GF-D8 (cell line): ENCODE measurements at regions not wholly inside any gene's neighbourhood (a gene's known extent, or its start where the extent isn't known, plus 50 kb on each side); places are given as distances from the start of the nearest gene placed in this dataset.
"Not testable (repeated sequence)": the region's sequence is repeated elsewhere in the genome, so short reads cannot be mapped to it uniquely, and the experiment has no call there.

ENCODE experiments used
- DNase-seq: peaks from one replicate; lab custom pipeline; 2025; lab: John Stamatoyannopoulos, UW

- no peak for DNase-seq
Measured at GRCh38 chr3:154973851-154974250, 106.3 kb upstream of the MME start.

DNA sequence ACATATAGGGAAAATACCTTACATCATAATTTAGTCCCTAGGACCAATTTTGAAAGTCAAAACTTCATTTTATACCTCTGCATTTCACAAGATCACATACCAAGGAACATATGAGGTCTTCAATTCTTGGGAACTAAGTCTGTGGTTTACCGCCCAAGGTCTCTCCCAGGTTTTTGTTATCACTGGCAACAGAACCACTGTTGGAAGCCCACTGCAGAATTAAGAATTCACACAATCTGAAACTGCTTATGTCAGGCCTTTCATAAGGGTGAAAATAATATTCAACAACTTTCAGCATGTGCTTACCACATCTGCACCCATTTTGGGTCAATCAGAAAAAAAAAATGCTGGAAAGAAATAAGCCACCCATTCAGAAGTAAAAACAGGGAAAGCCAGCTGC, 107.2 kb upstream of the MME start:
- no peak for DNase-seq

- no peak for DNase-seq
Measured at GRCh38 chr3:154971771-154972326, 108.3 kb upstream of the MME start.

- DNase-seq: no peak
Measured at GRCh38 chr3:154971341-154971740, 108.8 kb upstream of the MME start.

GRCh38 chr3:154970797-154971196, 109.3 kb upstream of the MME start:
- no peak for DNase-seq

DNA sequence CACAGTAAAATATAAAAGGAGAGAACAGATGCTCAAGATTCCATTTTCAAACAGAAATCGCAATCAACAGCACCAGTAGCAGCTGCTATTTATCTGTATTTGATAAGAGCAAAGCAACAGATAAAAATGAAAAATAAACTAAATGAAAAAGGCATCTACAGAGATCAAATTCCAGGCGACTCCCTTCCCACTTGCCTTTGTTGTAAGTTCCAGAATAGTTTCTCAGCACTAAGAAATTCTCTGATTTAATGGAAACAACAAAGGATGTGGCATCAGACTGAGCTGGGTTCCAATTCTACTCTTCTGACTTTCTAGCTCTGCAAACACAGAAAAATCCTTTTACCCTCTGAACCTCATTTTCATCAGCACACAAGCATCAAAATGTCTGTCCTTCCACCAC, 110.8 kb upstream of the MME start:
- no peak for DNase-seq

- DNase-seq: no peak
Measured at GRCh38 chr3:154967090-154967489, 113.0 kb upstream of the MME start.

DNA sequence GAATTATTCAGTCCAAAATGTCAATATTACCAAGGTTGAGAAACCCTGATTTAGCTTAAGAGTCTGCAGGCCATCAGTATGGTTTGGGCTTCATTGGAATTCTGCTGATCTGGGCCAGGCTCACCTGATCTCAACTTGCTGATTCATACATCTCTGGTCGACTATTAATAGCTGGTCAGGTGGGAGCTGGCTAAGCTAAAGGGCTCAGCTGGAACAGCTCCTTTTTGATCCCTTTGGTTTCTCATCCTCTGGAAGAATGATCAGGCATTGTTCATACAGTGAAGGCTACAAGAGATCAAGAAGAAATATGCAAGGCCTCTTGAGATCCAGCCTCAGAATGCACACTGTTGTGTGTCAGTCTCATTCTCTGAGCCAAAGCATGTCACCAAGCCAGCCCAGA, 123.3 kb upstream of the MME start:
- DNase-seq: no peak

- no peak for DNase-seq
Measured at GRCh38 chr3:154955907-154956533, 124.1 kb upstream of the MME start.

DNA sequence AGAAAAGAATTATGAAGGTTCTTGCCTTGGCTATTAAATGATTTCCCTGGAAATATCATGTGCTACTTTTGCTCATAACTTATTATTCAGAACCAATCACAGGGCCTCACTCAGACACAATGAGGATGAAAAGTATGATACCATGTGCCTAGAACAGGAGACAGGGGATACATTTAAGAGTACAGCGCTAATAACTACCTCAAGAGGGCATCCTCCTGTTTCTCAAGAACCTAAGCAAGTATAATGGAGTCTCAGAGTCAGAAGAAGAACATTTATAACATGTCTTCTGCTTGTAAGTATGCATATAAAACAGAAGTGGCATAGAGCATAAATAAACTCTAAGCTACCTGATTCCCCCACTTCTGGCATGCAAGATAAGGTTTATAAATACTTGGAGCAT, 125.4 kb upstream of the MME start:
- DNase-seq: no peak

DNA sequence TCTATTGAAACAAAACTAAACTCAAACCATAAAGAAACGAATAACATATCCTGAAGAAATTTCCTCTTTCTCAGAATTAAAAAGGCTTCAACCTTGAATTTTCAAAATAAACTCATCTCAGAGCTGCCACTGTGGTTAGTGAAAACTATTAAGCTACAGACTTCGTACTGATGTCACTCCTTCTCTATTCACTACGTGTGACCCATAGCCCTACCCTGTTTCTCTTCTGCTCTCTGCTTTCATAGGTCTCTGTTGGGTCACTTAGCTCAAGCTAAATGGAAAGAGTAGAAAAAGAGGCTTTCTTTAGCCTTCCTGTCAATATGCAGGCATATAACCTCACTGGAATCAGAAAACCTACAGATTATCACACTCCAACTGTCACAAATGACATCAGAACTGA, 126.6 kb upstream of the MME start:
- DNase-seq: no peak

DNA sequence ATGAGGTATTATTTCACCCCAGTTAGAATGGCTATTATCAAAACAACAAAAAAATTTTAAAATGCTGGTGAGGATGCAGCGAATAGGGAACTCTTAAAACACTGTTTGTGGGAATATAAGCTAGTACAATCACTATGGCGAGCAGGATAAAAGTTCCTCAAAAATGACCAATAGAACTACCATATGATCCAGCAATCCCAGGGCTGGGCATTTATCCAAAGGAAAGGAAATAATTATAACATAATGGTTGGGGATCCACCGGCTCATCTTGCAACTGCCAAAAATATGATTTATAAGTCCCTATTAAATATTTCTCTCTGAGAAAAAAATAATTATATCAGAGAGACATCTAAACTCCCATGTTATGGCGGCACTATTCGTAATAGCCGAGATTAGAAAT, 127.6 kb upstream of the MME start:
- no peak for DNase-seq

DNA sequence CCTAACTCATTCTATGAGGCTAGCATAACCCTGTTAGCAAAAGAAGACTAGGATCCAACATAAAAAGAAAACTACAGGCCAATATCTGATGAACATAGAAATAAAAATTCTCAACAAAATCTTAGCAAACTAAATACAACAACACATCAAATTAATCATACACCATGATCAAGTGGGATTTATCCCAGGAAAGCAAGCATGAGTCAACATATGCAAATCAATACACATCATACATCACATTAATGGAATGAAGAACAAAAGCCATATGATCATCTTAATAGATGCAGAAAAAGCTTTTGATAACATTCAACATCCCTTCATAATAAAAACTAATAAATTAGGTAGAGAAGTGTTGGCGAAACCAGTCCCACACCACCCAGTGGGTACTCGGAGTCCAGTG, 136.1 kb upstream of the MME start:
- no peak for DNase-seq

DNA sequence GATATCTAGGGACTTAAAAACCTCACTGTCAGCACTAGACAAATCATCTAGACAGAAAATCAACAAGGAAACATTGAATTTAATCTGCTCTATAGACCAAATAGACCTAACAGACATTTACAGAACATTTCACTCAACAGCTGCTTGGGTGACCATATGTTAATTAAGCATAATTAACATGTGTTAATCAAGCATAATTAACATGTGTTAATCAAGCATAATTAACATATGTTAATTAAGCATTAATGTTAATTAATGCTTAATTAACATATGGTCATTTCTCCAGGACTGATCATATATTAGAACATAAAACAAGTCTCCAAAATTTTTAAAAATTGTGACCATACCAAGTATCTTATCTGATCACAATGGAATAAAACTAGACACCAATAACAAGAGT, 137.3 kb upstream of the MME start:
- DNase-seq: no peak

DNA sequence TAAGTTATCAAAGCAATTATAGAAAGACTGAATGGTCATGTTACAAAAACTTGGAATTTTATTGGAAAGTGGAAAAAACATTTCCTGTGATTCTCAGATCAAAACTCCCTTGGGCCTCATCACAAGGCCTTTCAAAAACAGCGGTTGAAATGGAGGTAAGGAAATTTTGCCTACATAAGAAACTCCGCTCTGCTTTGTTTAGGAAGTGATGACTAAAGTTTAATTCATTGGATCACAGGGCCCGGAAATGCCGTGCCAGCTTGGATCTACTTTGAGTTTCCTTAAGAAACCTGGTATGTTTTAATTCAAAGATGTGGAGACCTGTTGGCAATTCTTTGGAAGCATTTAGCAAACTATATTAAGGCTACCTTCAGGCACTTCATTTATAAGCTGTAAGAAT, 143.9 kb upstream of the MME start:
- DNase-seq: no peak

GRCh38 chr3:154933581-154933980, 146.5 kb upstream of the MME start:
- no peak for DNase-seq

DNA sequence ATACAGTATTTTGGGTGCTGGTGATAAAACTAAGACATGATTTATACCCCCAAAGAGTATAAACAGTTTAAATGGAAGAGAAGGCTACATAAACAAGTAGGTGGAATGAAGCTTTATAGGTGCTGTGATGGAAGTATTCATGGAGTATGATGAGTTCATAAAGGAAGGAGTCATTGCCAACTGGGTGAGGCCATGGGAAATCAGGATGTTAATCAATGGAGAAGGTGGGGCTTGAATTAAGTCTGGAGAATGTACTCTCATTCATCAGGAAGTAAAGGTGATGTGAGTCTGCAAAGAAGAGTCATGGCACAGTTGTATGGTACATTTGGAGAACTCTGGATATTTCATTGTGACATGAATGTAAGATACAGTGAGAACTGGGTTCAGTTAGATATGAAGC, 147.5 kb upstream of the MME start:
- DNase-seq: no peak

- DNase-seq: no peak
Measured at GRCh38 chr3:154931484-154931883, 148.6 kb upstream of the MME start.

DNA sequence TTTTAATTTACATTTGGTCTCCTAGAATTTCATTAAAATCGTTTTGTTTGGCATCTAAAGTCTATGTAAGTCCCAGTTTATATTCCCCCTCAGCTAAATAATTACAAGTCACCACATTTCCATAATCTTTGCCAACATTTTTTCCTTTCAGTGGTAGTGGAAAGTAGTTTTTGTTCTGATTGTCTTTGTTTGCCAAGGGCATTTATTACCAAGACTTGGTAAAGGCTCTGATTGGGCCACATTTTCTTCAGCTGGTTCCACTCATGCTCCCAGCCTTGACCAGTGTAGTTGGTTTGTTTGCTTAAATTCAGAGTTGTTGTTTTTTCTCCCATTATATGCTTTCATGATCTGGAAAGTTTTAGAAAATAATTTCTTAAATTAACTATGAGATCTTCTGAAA, 153.4 kb upstream of the MME start:
- no peak for DNase-seq

DNA sequence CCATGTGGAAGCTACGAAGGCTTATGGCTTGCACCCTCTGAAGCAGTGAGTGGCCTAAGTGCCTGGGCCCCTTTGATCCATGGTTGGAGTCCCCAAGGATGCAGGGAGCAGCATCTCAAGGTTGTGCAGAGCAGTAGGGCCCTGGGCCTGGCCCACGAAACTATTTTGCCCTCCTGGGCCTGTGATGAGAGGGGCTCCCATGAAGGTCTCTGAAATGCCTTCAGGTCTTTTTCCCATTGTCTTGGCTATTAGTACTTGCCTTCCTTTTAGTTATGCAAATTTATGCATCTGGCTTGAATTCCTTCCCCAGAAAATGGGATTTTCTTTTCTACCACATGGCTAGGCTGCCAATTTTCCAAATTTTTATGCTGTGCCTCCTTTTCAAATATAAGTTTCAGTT, 158.8 kb upstream of the MME start:
- DNase-seq: no peak

- DNase-seq: no peak
Measured at GRCh38 chr3:154919226-154919625, 160.9 kb upstream of the MME start.

DNA sequence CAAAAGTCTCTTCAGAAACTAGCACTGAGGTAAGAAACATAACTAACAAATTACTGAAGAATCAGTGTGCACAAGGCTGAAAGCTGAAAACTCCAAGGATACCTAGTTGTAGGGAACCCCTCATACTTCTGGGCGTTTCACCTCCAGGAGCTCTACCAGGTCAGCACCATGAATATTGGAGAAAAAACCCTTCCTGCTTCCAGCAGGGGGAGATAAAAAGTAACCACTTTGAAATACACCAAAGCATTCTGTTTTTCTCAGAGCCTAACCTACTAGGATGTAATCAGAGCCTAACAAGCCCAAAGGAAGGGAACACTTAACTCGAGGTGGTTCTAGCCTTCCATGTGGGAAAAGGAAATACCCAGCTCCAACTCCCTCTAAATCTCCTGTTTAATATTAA, 175.8 kb upstream of the MME start:
- DNase-seq: no peak

GRCh38 chr3:154902495-154902894, 177.6 kb upstream of the MME start:
- not testable (repeated sequence) for DNase-seq

DNA sequence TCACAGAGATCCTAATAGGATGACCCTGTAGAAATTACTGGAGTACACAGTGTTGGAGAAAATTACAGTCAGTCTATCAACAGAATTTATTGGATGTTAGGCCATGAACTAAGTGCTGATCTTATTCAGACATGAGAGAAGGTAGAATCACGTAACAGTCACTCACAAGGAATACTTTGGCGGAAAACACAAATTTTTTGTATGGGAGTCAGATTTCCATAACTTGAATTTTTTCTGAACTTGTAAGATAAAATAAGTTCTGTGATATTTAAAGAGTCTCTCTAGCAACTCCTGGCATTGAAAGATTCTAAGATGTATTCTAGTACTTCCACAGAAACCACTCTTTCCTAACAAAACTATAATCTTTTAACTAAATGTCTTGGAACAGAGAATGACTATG, 178.8 kb upstream of the MME start:
- DNase-seq: no peak

- DNase-seq: no peak
Measured at GRCh38 chr3:154900816-154901215, 179.3 kb upstream of the MME start.
